AG09309 (cell line): ENCODE measurements at regions not wholly inside any gene's neighbourhood (a gene's known extent, or its start where the extent isn't known, plus 50 kb on each side); places are given as distances from the start of the nearest gene placed in this dataset.

Source experiments
- DNase-seq: peaks from one replicate; pipeline ENCODE4 v3.0.0-alpha.2; 2010; ENCODE audit warnings: low read depth
- H3K4me3 ChIP-seq: 2 replicates; pipeline ENCODE4 v1.5.1; 2011; ENCODE audit warnings: mild to moderate bottlenecking, low read depth, low read length, moderate library complexity; ENCODE audit not compliant: control insufficient read depth
- CTCF ChIP-seq: IDR thresholded peaks from 2 replicates; pipeline ENCODE4 v1.5.1; 2011; ENCODE audit warnings: mild to moderate bottlenecking, low read depth, low read length, inconsistent platforms; ENCODE audit not compliant: insufficient read depth, control insufficient read depth; ENCODE audit errors: missing control alignments

DNA sequence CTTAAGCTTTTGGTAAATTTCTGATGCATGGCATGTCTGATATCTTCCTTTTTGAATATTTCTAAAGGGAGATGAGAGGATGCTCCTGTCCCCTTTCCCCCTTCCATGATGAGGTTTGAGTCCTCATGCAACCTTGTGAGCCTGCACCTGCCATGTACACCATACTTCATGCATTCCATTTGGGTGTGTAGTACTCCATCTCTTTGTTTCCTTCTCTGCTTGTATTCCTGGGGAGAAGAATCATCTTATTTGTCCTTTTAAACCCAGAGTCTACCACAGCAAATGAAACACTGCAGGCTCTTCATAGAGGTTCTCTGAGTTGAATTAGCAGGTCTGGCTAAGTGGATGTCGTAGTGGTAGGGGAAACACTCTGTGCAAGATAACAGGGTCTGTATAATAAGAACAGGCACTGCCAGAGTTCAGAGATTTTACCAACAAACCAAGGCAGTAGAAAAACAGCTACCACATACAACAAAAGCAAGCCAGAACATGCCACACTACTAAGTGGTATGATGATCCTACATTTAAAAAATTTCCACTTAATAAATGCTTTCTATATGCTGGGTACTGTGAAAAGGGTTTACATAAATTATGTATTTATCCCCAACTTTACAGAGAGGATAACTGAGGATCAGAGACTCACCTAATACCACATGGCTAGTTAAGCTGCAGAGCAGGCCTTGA is 439.8 kb upstream of the GRIA1 start:
- H3K4me3 ChIP-seq: no peak overlapping the region
- no peak for DNase-seq
- TF ChIP-seq CTCF: no peak

DNA sequence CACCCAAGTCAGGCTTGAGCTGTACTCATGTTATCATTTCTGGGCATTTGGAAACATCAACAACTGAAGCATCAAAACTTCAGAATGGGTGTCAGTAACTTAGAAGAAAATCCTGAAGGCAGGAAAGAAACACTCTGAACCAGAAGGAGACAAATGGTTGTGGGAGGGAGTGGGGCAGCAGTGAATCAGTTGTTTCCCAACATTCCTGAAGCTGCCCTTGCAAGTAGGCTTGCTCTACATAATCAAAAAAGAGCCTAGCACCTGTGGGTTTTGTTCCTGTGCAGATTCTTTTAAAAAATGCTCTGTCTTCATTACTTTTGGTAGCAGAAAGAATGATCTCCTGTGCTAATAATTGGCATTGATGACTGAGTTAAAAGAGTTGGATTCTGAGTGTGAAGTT is 424.2 kb upstream of the GRIA1 start:
- H3K4me3 ChIP-seq: no peak overlapping the region
- no peak for TF ChIP-seq CTCF
- DNase-seq: no peak

DNA sequence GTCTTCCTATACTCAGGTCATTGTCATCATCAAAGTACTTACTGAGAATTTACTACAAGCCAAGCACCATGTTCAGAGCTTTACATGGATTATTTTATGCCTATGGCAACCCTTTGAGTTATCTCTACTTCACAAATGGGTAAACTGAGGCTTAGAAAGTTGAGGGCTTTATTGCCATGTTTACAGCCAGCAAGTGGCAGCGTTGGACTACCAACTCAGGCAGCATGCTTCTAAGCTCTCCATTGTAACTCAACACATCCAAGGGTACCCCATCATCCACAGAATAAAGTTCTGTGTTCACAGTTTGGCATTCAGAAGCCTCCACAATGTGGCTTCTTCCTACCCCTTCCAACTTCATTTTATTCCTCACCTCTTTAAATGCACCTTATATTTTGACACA is 422.6 kb upstream of the GRIA1 start:
- TF ChIP-seq CTCF: no peak
- no peak overlapping the region for H3K4me3 ChIP-seq
- no peak for DNase-seq

DNA sequence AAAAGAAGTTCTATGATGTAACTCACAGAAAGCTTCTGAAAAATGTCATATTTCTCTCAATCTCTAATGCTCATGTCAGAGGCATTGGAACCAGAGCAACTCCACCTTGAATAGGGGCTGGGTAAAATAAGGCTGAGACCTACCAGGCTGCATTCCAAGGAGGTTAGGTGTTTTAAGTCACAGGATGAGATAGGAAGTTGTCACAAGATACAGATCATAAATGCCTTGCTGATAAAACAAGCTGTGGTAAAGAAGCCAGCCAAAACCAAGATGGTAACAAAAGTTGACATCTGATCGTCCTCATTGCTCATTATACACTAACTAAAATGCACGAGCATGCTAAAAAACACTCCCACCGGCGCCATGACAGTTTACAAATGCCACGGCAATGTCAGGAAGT is 411.1 kb upstream of the GRIA1 start:
- DNase-seq: no peak
- TF ChIP-seq CTCF: no peak
- H3K4me3 ChIP-seq: no peak overlapping the region

- no peak for DNase-seq
- TF ChIP-seq CTCF: no peak
- no peak overlapping the region for H3K4me3 ChIP-seq
Measured at GRCh38 chr5:153080940-153081339, 409.5 kb upstream of the GRIA1 start.

- H3K4me3 ChIP-seq: no peak overlapping the region
- TF ChIP-seq CTCF: no peak
- DNase-seq: no peak
Measured at GRCh38 chr5:153081385-153081784, 409.1 kb upstream of the GRIA1 start.

DNA sequence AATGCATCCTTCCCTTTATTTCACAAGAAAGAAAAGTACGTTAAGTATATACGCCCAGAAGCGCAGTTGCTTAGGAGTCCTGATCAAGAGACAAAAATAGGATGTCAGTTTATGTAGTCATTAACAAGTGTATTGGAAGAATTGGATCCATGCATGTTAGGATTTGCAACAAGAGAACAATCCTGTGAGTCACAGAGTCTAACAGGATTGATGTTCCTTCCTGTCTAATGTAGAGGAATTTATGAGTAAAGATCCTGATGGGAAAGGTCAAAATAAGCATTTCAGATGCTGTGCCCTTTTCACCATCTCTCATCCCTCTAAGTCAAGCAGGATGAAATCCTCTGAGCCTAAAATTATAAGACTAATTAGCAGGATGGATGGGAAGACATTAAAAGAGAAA is 406.0 kb upstream of the GRIA1 start:
- TF ChIP-seq CTCF: no peak
- H3K4me3 ChIP-seq: no peak overlapping the region

More for the DNA sequence above, 406.0 kb upstream of the GRIA1 start:
- no peak for DNase-seq
